ENCODE measurements at regions not wholly inside any gene's neighbourhood (a gene's known extent, or its start where the extent isn't known, plus 50 kb on each side); places are given as distances from the start of the nearest gene placed in this dataset.

- TF ChIP-seq, protein P1, sequence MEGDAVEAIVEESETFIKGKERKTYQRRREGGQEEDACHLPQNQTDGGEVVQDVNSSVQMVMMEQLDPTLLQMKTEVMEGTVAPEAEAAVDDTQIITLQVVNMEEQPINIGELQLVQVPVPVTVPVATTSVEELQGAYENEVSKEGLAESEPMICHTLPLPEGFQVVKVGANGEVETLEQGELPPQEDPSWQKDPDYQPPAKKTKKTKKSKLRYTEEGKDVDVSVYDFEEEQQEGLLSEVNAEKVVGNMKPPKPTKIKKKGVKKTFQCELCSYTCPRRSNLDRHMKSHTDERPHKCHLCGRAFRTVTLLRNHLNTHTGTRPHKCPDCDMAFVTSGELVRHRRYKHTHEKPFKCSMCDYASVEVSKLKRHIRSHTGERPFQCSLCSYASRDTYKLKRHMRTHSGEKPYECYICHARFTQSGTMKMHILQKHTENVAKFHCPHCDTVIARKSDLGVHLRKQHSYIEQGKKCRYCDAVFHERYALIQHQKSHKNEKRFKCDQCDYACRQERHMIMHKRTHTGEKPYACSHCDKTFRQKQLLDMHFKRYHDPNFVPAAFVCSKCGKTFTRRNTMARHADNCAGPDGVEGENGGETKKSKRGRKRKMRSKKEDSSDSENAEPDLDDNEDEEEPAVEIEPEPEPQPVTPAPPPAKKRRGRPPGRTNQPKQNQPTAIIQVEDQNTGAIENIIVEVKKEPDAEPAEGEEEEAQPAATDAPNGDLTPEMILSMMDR (conservative IDR thresholded peaks at IDR 0.05; ENCODE audit: low read depth, low read length) = no peak
- TF ChIP-seq EZH2phosphoT487 (IDR thresholded peaks at IDR 0.05; ENCODE audit: borderline replicate concordance, low read length) = no peak
Measured at GRCh38 chr17:68197091-68197996, 50.5 kb upstream of the AMZ2 start.
